MM.1S (cell line): ENCODE measurements at regions not wholly inside any gene's neighbourhood (a gene's known extent, or its start where the extent isn't known, plus 50 kb on each side); places are given as distances from the start of the nearest gene placed in this dataset.

ENCODE experiments used
- EZH2 ChIP-seq: fragments of 300-600 bp; sonication (generic); optimal IDR thresholded peaks from 2 replicates; pipeline ENCODE3; 2017; ENCODE audit warnings: low read depth, mild to moderate bottlenecking, antibody characterized with exemption, low read length, mixed read lengths
- EZH2phosphoT487 ChIP-seq: fragments of 300-600 bp; sonication (generic); IDR thresholded peaks from 2 replicates; pipeline ENCODE4 v1.6.1; 2018; ENCODE audit warnings: antibody characterized with exemption, low read length
- TF ChIP-seq, protein P1 (sequence below): fragments of 300-600 bp; sonication (generic); IDR thresholded peaks from 2 replicates; pipeline ENCODE4 v1.5.1; 2016; ENCODE audit warnings: antibody characterized with exemption, low read length, mixed read lengths

DNA sequence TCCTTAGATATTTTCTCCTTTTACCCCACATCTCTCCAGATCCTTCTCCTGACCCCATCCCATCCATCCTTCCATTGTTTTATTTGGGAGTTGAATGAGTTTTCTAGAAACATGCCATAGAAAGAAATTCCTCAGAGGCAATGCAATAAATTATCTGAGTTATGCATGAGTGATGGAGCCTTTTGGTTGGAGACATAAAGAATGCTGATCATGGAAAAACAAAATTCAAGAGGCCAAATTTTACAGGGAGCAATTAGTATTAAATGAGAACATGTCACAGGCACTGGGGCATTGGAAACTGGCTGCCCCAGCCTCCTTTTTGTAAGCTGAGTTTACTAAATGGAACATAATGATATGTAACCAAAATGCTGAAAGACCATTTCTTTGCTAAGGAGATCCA is 74.2 kb upstream of the LCLAT1 start:
- TF ChIP-seq, protein P1, sequence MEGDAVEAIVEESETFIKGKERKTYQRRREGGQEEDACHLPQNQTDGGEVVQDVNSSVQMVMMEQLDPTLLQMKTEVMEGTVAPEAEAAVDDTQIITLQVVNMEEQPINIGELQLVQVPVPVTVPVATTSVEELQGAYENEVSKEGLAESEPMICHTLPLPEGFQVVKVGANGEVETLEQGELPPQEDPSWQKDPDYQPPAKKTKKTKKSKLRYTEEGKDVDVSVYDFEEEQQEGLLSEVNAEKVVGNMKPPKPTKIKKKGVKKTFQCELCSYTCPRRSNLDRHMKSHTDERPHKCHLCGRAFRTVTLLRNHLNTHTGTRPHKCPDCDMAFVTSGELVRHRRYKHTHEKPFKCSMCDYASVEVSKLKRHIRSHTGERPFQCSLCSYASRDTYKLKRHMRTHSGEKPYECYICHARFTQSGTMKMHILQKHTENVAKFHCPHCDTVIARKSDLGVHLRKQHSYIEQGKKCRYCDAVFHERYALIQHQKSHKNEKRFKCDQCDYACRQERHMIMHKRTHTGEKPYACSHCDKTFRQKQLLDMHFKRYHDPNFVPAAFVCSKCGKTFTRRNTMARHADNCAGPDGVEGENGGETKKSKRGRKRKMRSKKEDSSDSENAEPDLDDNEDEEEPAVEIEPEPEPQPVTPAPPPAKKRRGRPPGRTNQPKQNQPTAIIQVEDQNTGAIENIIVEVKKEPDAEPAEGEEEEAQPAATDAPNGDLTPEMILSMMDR, result no peak
- TF ChIP-seq EZH2phosphoT487 (no peak), EZH2 (no peak)
